ENCODE measurements at regions not wholly inside any gene's neighbourhood (a gene's known extent, or its start where the extent isn't known, plus 50 kb on each side); places are given as distances from the start of the nearest gene placed in this dataset.

DNA sequence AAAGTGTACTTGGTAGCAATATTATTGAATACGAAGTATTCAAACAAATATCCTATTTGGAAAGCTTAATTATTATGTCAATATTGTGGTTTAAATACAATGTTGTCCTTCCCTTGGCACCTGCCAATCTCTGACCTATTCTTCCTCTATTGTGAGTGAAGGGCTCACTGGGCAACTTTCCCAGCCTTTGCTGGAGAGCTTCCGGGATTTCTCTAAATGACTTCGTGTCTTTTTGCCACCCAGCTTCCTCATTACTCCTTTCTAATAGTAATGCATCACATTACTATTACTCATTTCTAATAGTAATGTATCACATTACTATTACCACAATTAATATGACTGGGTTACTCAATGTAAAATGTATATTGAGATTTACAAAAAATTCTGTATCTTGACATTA, 880.6 kb downstream of the BRINP3 start:
- H3K79me2 ChIP-seq (ENCODE audit: low read length): no peaks in the 10 kb centered on the region

GRCh38 chr1:189605226-189605625, 872.4 kb downstream of the BRINP3 start:
- H3K9me3 ChIP-seq (replicated peaks; ENCODE audit: insufficient read depth, low read length): no peaks in the 10 kb centered on the region
- H3K79me2 ChIP-seq (ENCODE audit: low read length): no peaks in the 10 kb centered on the region
- no peaks in the 10 kb centered on the region for H3K27me3 ChIP-seq (replicated peaks; ENCODE audit: insufficient read depth, low read length)
- H3K4me2 ChIP-seq (ENCODE audit: low read depth, low read length): no peak overlapping the region
- H3K27ac ChIP-seq (ENCODE audit: low read length): no peak overlapping the region
- H4K20me1 ChIP-seq (ENCODE audit: insufficient read depth, low read length): no peaks in the 10 kb centered on the region
- H3K9ac ChIP-seq (ENCODE audit: low read length): no peak overlapping the region
- no peak for DNase-seq
- H3K36me3 ChIP-seq (replicated peaks; ENCODE audit: insufficient read depth, low read length): no peaks in the 10 kb centered on the region
- no peaks in the 10 kb centered on the region for H3F3A ChIP-seq (ENCODE audit: insufficient read depth, low read length)
- no peaks in the 10 kb centered on the region for H3K4me1 ChIP-seq (ENCODE audit: low read length)
- H2AFZ ChIP-seq (ENCODE audit: low read length): no peak overlapping the region
- H3K4me3 ChIP-seq (ENCODE audit: low read length): no peak overlapping the region
- H3K9me2 ChIP-seq (replicated peaks; ENCODE audit: insufficient read depth, low read length): no peaks in the 10 kb centered on the region
- TF ChIP-seq EZH2phosphoT487 (IDR thresholded peaks at IDR 0.05; ENCODE audit: low read length): no peak
- TF ChIP-seq EZH2 (optimal IDR thresholded peaks at IDR 0.05; ENCODE audit: low read depth, low read length): no peak
- no peak for TF ChIP-seq CTCF (IDR thresholded peaks at IDR 0.05; ENCODE audit: low read length)

More for the DNA sequence above, 880.6 kb downstream of the BRINP3 start:
- H3K36me3 ChIP-seq (replicated peaks; ENCODE audit: insufficient read depth, low read length): no peaks in the 10 kb centered on the region
- no peak overlapping the region for H3K4me2 ChIP-seq (ENCODE audit: low read depth, low read length)
- no peaks in the 10 kb centered on the region for H3F3A ChIP-seq (ENCODE audit: insufficient read depth, low read length)
- no peaks in the 10 kb centered on the region for H3K9me3 ChIP-seq (replicated peaks; ENCODE audit: insufficient read depth, low read length)
- H3K27me3 ChIP-seq (replicated peaks; ENCODE audit: insufficient read depth, low read length): no peaks in the 10 kb centered on the region
- H3K9ac ChIP-seq (ENCODE audit: low read length): no peak overlapping the region
- H4K20me1 ChIP-seq (ENCODE audit: insufficient read depth, low read length): no peaks in the 10 kb centered on the region
- H3K4me1 ChIP-seq (ENCODE audit: low read length): no peaks in the 10 kb centered on the region
- no peak overlapping the region for H3K4me3 ChIP-seq (ENCODE audit: low read length)
- no peak overlapping the region for H2AFZ ChIP-seq (ENCODE audit: low read length)
- TF ChIP-seq CTCF (IDR thresholded peaks at IDR 0.05; ENCODE audit: low read length): no peak
- TF ChIP-seq EZH2phosphoT487 (IDR thresholded peaks at IDR 0.05; ENCODE audit: low read length): no peak
- TF ChIP-seq EZH2 (optimal IDR thresholded peaks at IDR 0.05; ENCODE audit: low read depth, low read length): no peak
- no peak for DNase-seq
- no peak overlapping the region for H3K27ac ChIP-seq (ENCODE audit: low read length)
- no peaks in the 10 kb centered on the region for H3K9me2 ChIP-seq (replicated peaks; ENCODE audit: insufficient read depth, low read length)

- H2AFZ ChIP-seq (ENCODE audit: low read length): no peak overlapping the region
- H3K27ac ChIP-seq (ENCODE audit: low read length): no peak overlapping the region
- H3K4me3 ChIP-seq (ENCODE audit: low read length): no peak overlapping the region
- H3K4me2 ChIP-seq (ENCODE audit: low read depth, low read length): no peak overlapping the region
- H3K9me2 ChIP-seq (replicated peaks; ENCODE audit: insufficient read depth, low read length): no peaks in the 10 kb centered on the region
- H3K36me3 ChIP-seq (replicated peaks; ENCODE audit: insufficient read depth, low read length): no peaks in the 10 kb centered on the region
- H3F3A ChIP-seq (ENCODE audit: insufficient read depth, low read length): no peaks in the 10 kb centered on the region
- DNase-seq: no peak
- H3K9ac ChIP-seq (ENCODE audit: low read length): no peak overlapping the region
- H3K79me2 ChIP-seq (ENCODE audit: low read length): no peaks in the 10 kb centered on the region
- no peak for TF ChIP-seq EZH2 (optimal IDR thresholded peaks at IDR 0.05; ENCODE audit: low read depth, low read length)
- TF ChIP-seq EZH2phosphoT487 (IDR thresholded peaks at IDR 0.05; ENCODE audit: low read length): no peak
- TF ChIP-seq CTCF (IDR thresholded peaks at IDR 0.05; ENCODE audit: low read length): no peak
- H4K20me1 ChIP-seq (ENCODE audit: insufficient read depth, low read length): no peaks in the 10 kb centered on the region
- no peaks in the 10 kb centered on the region for H3K9me3 ChIP-seq (replicated peaks; ENCODE audit: insufficient read depth, low read length)
- no peaks in the 10 kb centered on the region for H3K27me3 ChIP-seq (replicated peaks; ENCODE audit: insufficient read depth, low read length)
- H3K4me1 ChIP-seq (ENCODE audit: low read length): no peaks in the 10 kb centered on the region
These were observed 871.6 kb downstream of the BRINP3 start for GRCh38 chr1:189606047-189606446.

Data from MM.1S (cell line).